Superior temporal gyrus (tissue), 1 donor: ENCODE measurements at regions not wholly inside any gene's neighbourhood (a gene's known extent, or its start where the extent isn't known, plus 50 kb on each side); places are given as distances from the start of the nearest gene placed in this dataset.
"Not testable (repeated sequence)": the region's sequence is repeated elsewhere in the genome, so short reads cannot be mapped to it uniquely, and the experiment has no call there.

Experiments
- DNase-seq: peaks from one replicate; pipeline ENCODE4 v3.0.0-alpha.2; 2016; ENCODE audit errors: extremely low spot score

DNA sequence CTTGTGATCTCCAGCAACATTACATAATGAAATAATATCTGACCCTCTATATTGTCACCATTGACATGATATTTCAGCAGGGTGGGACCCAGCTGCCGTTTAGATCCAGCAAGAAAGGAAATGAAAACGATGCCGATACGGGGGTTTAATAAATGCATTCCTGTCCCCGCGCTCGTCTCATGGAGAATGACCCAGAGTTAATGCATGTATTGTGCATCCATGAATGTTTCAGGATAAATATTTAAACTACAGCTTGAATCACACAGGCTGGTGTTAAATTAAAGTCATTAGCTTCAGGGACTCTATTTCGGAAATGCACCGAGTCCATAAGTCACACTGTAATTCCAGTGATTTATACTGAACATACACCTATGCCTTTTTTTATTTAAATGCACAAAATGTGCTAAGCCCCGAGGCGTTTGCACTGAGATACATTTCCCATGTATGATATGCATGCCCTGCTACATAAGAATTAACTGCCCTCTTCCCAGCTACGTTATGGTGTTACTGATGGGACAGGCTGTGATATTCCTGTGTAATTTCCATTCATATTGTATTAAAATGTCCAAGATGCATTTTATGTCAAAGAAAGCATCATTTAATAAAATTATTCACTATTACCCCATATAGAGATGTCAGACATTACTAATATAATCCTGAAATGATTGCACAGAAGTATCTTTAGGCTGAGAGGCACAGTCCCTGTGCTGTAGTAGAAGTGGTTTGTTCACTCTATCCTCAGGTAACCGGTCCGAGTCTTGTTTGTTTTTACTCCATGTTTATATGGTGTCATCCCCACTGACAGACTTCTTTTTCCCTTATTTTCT lies 109.3 kb upstream of the ZNF516 start:
- no peak for DNase-seq

DNA sequence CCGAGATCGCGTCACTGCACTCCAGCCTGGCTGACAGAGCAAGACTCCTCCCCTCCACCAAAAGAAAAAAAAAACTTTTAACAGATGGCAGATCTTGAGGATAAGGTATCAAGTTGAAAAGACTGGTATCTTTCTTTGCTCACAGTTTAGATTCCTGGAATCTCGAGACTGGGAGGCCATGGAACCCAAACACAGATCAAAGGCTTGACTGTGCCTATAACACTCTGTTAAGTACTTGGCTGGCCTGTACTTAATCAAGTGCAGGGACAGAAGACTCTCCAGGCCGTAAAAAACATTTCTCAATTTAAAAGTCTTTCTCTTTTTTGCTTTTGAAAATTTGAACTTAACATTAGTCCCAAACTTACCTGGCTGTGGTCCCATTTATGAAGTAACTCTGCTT lies 107.1 kb upstream of the ZNF516 start:
- DNase-seq: no peak

GRCh38 chr18:76600076-76600475 lies 105.0 kb upstream of the ZNF516 start:
- DNase-seq: not testable (repeated sequence)

- no peak for DNase-seq
Observed at GRCh38 chr18:76594966-76595365, 99.9 kb upstream of the ZNF516 start.

DNA sequence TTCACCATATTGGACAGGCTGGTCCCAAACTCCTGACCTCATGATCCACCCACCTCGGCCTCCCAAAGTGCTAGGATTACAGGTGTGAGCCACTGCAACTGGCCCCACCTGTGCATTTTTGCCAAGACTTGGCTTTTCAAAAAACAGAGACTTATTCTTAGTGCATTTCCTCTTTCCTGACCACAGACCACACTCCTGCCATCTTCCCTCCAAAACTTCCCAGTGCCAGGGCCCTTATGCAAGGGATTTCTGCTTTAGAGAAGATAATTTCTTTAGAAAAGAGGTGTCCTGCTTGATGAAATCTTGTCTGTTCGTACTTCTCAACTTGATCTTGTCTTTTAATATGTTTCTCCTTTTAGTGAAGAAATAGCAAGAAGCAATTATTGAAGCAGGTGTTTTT lies 98.8 kb upstream of the ZNF516 start:
- no peak for DNase-seq

DNA sequence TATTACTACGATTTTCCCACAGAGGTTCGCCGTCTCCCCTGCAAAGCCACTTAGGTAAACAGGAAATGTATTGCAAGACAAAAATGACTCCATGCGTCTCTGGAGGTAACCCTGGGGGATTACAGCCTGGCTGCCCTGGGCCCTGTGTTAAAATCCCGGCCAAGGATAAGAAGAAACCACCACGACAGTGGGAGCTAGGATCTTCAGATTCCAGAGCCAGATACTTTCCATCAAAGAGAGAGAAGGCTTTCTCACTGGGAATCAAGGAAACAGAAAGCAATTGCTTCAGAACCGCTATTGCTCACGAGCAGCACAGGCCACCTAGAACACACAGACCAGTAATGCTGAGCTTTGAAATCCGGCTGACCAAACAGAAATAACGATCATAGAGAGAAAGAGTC lies 97.9 kb upstream of the ZNF516 start:
- no peak for DNase-seq

GRCh38 chr18:76592096-76592495 lies 97.1 kb upstream of the ZNF516 start:
- DNase-seq: no peak

DNA sequence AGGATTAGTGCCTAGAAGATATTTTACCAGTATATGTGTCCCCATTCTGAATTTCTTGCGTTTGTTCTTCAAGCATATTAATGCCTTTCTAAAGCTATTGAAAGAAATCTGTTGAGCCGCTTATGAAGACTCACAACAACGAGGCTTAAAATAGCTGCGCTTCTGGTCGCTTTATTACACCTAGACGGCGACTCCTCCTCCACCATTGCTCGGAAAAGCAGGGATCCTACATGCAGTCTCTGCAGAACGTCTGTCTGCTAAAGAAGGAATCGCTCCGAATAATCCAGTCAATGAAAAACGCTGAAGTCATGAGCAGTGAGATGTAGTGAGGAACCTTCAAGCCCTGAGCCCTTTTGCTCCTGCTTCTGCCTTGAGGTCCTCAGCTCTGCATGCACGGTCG lies 94.8 kb upstream of the ZNF516 start:
- DNase-seq: no peak

- no peak for DNase-seq
Observed at GRCh38 chr18:76589316-76589715, 94.3 kb upstream of the ZNF516 start.

GRCh38 chr18:76588601-76589226 lies 93.7 kb upstream of the ZNF516 start:
- DNase-seq: no peak

- DNase-seq: no peak
Observed at GRCh38 chr18:76587879-76588271, 92.8 kb upstream of the ZNF516 start.

DNA sequence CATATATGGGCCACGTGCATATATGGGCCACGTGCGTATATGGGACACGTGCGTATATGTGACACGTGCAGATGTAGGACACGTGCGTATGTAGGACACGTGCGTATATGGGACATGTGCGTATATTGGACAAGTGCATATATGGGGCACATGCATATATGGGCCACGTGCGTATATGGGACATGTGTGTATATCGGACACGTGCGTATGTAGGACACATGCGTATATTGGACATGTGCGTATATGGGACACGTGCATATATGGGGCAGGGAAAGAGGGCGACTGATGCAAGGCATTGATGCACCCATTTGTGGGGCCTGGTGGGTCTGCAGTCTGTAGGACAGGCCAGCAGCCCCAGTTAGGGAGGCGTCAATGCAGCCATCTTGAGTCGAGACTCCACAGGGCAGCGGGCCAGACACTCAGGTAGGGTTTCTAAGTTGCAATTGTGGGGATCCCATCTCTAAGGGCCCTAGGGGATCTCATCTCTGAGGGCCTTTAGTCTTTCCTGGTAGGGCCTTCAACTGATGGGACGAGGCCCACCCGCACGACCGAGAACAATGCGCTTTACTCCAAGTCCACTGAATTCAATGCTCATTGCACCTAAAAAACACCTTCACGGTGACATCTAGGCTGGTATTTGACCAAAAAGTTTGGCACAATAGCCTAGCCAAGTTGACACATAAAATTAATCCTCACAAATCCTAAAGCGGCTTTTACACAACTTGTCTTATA lies 92.3 kb upstream of the ZNF516 start:
- DNase-seq: no peak

DNA sequence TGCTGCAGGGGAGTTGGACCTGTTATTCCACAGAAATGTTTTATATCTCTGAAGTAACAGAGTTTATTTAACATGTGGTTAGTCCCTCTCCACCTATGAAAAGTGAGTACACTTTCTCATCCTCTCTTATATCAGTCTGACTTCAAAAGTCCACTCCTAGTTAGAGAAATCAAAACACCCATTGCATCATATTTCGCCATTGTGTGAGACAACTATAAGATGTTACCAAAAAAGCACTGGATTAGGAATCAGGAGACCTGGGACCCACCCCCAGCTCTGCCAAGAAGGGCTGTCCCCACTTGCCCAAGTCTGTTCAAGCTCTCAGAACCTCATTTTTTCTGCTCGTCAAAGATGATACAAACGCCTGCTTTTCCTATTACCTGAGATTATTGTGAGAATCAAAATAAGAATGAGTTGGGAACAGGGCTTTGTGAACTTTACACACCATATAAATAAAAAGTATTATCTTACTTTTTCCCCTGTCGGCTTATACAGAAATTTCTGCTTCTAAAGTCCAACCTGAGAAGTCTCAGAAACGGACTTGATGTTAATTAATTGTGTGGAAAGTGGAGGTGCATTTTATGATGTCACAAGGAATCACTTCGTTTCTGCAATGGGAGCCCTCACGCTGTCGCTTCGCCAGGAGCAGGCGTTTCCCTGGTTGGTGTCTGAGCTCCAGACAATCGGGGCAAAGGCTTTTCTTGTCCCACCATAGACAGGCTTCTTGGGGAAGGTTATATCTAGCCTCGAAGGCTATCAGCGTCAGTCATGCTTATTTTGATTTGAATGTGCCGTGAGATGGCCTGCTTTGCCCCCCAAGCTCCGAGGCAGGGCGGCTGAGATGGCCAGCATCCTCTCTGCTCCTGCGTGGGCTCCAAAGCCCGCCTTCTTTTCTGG lies 89.6 kb upstream of the ZNF516 start:
- DNase-seq: no peak

DNA sequence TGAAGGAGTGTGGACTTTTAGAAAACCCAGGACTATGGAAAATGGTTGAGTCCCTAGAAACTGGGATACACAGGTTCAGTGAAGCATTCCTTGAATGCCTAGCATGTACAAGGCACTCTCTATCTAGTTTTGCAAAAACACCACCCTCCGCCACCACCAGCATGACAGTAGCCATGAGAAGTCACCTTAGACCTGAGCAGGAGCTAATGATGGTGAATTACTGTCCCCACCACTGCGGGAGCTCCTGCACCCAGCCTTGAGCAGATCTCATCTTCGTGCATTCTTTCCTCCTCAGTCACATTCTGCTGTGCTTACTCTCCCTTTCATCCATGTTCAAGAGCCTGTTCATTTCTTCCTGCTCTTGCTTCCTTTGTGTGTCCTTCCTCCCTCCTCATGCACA lies 86.2 kb upstream of the ZNF516 start:
- no peak for DNase-seq

DNA sequence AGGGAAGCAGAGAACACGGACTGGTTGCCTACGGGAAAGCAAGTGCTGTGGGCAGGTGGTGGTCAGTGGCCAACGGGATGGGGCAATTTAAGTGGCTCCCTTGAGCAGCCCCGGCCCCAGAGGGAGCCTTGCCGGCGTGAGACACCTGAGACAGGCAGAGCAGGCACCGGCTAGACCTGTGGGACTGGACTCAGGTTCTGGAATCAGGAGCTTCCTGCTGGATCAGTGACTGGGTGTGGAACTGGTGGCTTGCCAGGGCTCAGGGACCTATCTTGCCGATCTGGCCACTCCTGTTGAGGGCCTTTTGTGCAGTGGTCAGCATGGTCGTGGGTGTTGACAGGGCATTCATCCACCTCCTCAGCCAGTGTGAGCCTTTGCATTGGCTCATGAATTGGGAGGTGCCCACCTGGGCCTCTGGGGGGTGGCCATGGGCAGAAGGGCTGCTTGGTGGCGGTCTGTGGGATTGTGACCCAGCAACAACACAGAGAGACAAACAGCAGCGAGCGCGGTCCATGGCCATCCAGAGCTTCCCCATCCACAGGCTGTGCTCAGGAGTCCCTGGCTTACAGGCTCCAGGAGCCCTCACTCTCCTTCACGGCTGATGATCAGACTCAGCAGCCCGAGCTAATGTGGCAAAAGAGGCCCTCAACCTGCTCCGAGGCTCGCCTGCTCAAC lies 85.4 kb upstream of the ZNF516 start:
- no peak for DNase-seq

- DNase-seq: no peak
Observed at GRCh38 chr18:76579301-76579695, 84.3 kb upstream of the ZNF516 start.

- DNase-seq: no peak
Observed at GRCh38 chr18:76578571-76579300, 83.7 kb upstream of the ZNF516 start.

DNA sequence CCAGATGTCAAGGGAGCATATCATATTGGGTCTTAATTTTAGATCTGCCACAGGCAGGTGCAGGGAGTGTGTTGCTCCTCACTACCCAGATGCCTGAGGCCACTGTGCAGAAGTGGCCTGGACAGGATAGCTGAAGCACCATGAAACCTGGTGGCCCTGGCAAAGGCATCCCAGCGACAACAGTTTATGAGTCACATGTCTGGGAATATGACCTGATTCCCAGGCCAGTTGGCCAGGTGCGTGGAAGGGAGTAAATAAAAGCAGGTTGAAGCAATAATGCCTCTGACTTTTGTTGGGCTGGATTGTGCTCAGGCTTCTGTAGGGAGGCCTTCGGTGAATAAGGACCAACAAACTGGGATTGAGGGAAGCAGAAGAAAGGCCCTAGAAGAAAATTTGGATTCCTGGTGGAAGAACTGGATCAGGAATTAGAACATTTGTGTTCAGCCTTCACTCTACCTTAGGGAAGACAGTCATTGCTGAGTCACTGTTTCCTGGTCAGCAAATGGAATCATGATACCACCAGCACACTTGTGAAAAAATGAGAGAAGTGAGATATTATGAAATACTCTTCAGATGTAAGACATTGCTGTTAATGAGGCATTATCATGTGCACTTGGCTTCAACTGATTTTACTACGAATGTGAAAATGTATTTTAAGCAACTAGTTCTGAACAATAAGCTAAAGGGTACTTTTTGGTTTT lies 78.4 kb upstream of the ZNF516 start:
- peak; percentile 36 for DNase-seq

DNA sequence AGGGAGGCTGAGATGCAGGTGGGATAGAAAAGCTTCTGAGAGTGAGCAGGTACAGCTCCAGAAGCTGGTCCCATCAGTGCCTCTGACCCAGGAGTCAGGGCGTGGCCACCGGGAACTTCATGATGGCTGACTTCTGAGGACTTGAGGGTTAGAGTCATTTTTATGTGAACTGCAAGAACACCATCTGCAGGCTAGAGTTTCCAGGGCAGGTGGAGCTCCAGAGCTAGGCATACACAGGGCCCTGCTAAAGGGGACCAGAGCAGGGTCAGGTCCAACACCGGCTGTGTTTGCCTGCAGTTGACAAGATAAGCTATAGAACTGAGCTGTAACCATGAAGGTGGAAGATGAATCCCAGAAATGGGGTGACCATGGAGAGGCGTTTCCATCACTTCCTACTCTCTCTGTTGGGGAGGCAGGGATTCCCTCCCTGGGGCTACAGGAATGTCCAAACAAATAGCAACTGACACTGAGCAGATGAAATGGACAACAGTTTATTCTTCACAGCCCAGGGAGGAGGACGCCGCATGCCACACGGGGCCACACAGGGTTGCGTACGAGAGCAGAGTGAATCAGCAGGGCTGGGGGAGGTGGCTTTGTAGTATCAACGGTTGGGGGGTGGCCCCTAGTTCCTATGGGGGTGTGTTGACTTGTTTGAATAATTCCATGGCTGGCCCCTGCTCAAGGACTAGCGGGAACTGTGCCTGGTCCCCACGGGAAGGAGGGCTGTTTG lies 77.6 kb upstream of the ZNF516 start:
- DNase-seq: no peak
